ENCODE measurements at regions not wholly inside any gene's neighbourhood (a gene's known extent, or its start where the extent isn't known, plus 50 kb on each side); places are given as distances from the start of the nearest gene placed in this dataset.
"Not testable (repeated sequence)": the region's sequence is repeated elsewhere in the genome, so short reads cannot be mapped to it uniquely, and the experiment has no call there.

- ChIA-PET POLR2A (ENCODE audit: unreplicated experiment) (no interaction called here), CTCF (no interaction called here)
- Histone ChIP-seq H3K4me3 (ENCODE audit: low read length) (no peak overlapping the region), H3K4me1 (ENCODE audit: insufficient read depth, low read length) (peaks cover 10% of the 10 kb centered on the region), H3K4me2 (ENCODE audit: low read length) (no peak overlapping the region), H3K27me3 (ENCODE audit: low read length) (no peaks in the 10 kb centered on the region), H3K9me2 (replicated peaks; ENCODE audit: low read length) (no peaks in the 10 kb centered on the region), H3K9ac (ENCODE audit: low read length) (no peak overlapping the region), H4K20me1 (ENCODE audit: low read length) (no peaks in the 10 kb centered on the region), H3F3A (ENCODE audit: low read length, unreplicated experiment) (no peaks in the 10 kb centered on the region), H3K9me3 (ENCODE audit: low read length) (no peaks in the 10 kb centered on the region), H3K79me2 (ENCODE audit: low read length) (no peaks in the 10 kb centered on the region), H3K27ac (ENCODE audit: low read length) (no peak overlapping the region), H3K36me3 (ENCODE audit: low read depth, low read length) (no peaks in the 10 kb centered on the region), H2AFZ (ENCODE audit: low read length) (no peak overlapping the region)
- ATAC-seq (no peak), DNase-seq (no peak)
- intact Hi-C loops (cut with micrococcal nuclease) = no loop called here
- BruUV-seq (replicated peaks) = no TSS peak
- TF ChIP-seq EZH2 (IDR thresholded peaks at IDR 0.05; ENCODE audit: low read length, unreplicated experiment) = no peak
- TF ChIP-seq EZH2phosphoT487 (IDR thresholded peaks at IDR 0.05; ENCODE audit: borderline replicate concordance, low read length) = no peak
- TF ChIP-seq CTCF (conservative IDR thresholded peaks at IDR 0.05; ENCODE audit: low read depth, low read length) = no peak
Measured at GRCh38 chr10:80015911-80016830, 62.3 kb upstream of the TMEM254 start.

- H3K9ac ChIP-seq (ENCODE audit: low read length); H3K4me1 ChIP-seq (ENCODE audit: insufficient read depth, low read length); H4K20me1 ChIP-seq (ENCODE audit: low read length); BruUV-seq (replicated peaks); H3K27me3 ChIP-seq (ENCODE audit: low read length); H3K79me2 ChIP-seq (ENCODE audit: low read length); H3K4me3 ChIP-seq (ENCODE audit: low read length); intact Hi-C loops (cut with micrococcal nuclease); CTCF ChIA-PET; H3K27ac ChIP-seq (ENCODE audit: low read length); H3K9me2 ChIP-seq (replicated peaks; ENCODE audit: low read length); DNase-seq; H3K4me2 ChIP-seq (ENCODE audit: low read length); ATAC-seq; H3K36me3 ChIP-seq (ENCODE audit: low read depth, low read length); H3F3A ChIP-seq (ENCODE audit: low read length, unreplicated experiment); H3K9me3 ChIP-seq (ENCODE audit: low read length); H2AFZ ChIP-seq (ENCODE audit: low read length): not testable (repeated sequence)
- POLR2A ChIA-PET (ENCODE audit: unreplicated experiment) = interaction anchor here (0.5 kb wide), 1 partner anchor 15 kb away, joined by 3 read pairs; no protein-coding TSS in a partner anchor
Measured at GRCh38 chr10:80013139-80013538, 64.2 kb upstream of the SFTPD start.

GRCh38 chr10:80011144-80011543 is 62.2 kb upstream of the SFTPD start:
- H3K27ac ChIP-seq (ENCODE audit: low read length); H4K20me1 ChIP-seq (ENCODE audit: low read length); H3K79me2 ChIP-seq (ENCODE audit: low read length); DNase-seq; ATAC-seq; intact Hi-C loops (cut with micrococcal nuclease); H2AFZ ChIP-seq (ENCODE audit: low read length); BruUV-seq (replicated peaks); H3K9me3 ChIP-seq (ENCODE audit: low read length); H3K36me3 ChIP-seq (ENCODE audit: low read depth, low read length); H3K9ac ChIP-seq (ENCODE audit: low read length); H3F3A ChIP-seq (ENCODE audit: low read length, unreplicated experiment); H3K4me3 ChIP-seq (ENCODE audit: low read length); H3K9me2 ChIP-seq (replicated peaks; ENCODE audit: low read length); H3K4me1 ChIP-seq (ENCODE audit: insufficient read depth, low read length); H3K4me2 ChIP-seq (ENCODE audit: low read length); H3K27me3 ChIP-seq (ENCODE audit: low read length); POLR2A ChIA-PET (ENCODE audit: unreplicated experiment); CTCF ChIA-PET: not testable (repeated sequence)

All from PC-3 (cell line).